NCI-H524 treated with DMSO at 0.1 percent for 48 hours (cell line): ENCODE measurements at regions not wholly inside any gene's neighbourhood (a gene's known extent, or its start where the extent isn't known, plus 50 kb on each side); places are given as distances from the start of the nearest gene placed in this dataset.
"Not testable (repeated sequence)": the region's sequence is repeated elsewhere in the genome, so short reads cannot be mapped to it uniquely, and the experiment has no call there.

ENCODE experiments used
- DNase-seq: peaks from one replicate; lab custom pipeline; 2025; lab: John Stamatoyannopoulos, UW

GRCh38 chr3:94607778-94608177 lies 544.9 kb downstream of the NSUN3 start:
- DNase-seq: no peak

GRCh38 chr3:94609908-94610307 lies 547.0 kb downstream of the NSUN3 start:
- DNase-seq: no peak

- no peak for DNase-seq
Measured at GRCh38 chr3:94611596-94611995, 548.7 kb downstream of the NSUN3 start.

GRCh38 chr3:94612631-94613030 lies 549.8 kb downstream of the NSUN3 start:
- no peak for DNase-seq

GRCh38 chr3:94614192-94614591 lies 551.3 kb downstream of the NSUN3 start:
- no peak for DNase-seq

GRCh38 chr3:94615275-94616065 lies 552.6 kb downstream of the NSUN3 start:
- DNase-seq: no peak

- no peak for DNase-seq
Measured at GRCh38 chr3:94616833-94617232, 554.0 kb downstream of the NSUN3 start.

- DNase-seq: no peak
Measured at GRCh38 chr3:94617312-94617711, 554.5 kb downstream of the NSUN3 start.

- DNase-seq: no peak
Measured at GRCh38 chr3:94619643-94620042, 556.8 kb downstream of the NSUN3 start.

GRCh38 chr3:94626573-94626972 lies 563.7 kb downstream of the NSUN3 start:
- DNase-seq: no peak

- no peak for DNase-seq
Measured at GRCh38 chr3:94627689-94628088, 564.8 kb downstream of the NSUN3 start.

- DNase-seq: no peak
Measured at GRCh38 chr3:94643400-94643799, 580.5 kb downstream of the NSUN3 start.

- no peak for DNase-seq
Measured at GRCh38 chr3:94645790-94646189, 582.9 kb downstream of the NSUN3 start.

- DNase-seq: no peak
Measured at GRCh38 chr3:94647131-94647530, 584.3 kb downstream of the NSUN3 start.

GRCh38 chr3:94648270-94649180 lies 585.7 kb downstream of the NSUN3 start:
- not testable (repeated sequence) for DNase-seq

GRCh38 chr3:94654096-94654495 lies 591.2 kb downstream of the NSUN3 start:
- no peak for DNase-seq

GRCh38 chr3:94665922-94666321 lies 603.1 kb downstream of the NSUN3 start:
- no peak for DNase-seq

- no peak for DNase-seq
Measured at GRCh38 chr3:94671078-94671477, 608.2 kb downstream of the NSUN3 start.

- no peak for DNase-seq
Measured at GRCh38 chr3:94673876-94674275, 611.0 kb downstream of the NSUN3 start.

- no peak for DNase-seq
Measured at GRCh38 chr3:94686208-94686607, 623.3 kb downstream of the NSUN3 start.

- no peak for DNase-seq
Measured at GRCh38 chr3:94693997-94694640, 631.3 kb downstream of the NSUN3 start.

- DNase-seq: no peak
Measured at GRCh38 chr3:94694894-94695293, 632.0 kb downstream of the NSUN3 start.

- DNase-seq: no peak
Measured at GRCh38 chr3:94704467-94704866, 641.6 kb downstream of the NSUN3 start.
